SU-DHL-6 (cell line): ENCODE measurements at regions not wholly inside any gene's neighbourhood (a gene's known extent, or its start where the extent isn't known, plus 50 kb on each side); places are given as distances from the start of the nearest gene placed in this dataset.

Experiments
- H2AFZ ChIP-seq: fragments of 200-600 bp; sonication (generic); 2 replicates; pipeline ENCODE4 v1.6.1; 2014; ENCODE audit warnings: low read depth, mild to moderate bottlenecking, moderate library complexity, mixed read lengths, antibody characterized with exemption, low read length; ENCODE audit not compliant: severe bottlenecking
- H3F3A ChIP-seq: fragments of 200-600 bp; shearing (Covaris generic); 2 replicates; pipeline ENCODE4 v1.6.0; 2016; ENCODE audit warnings: antibody characterized with exemption, mild to moderate bottlenecking; ENCODE audit not compliant: insufficient read depth
- H3K27ac ChIP-seq: fragments of 200-600 bp; sonication (generic); 2 replicates; pipeline ENCODE4 v1.5.1; 2016; ENCODE audit warnings: low read depth, mild to moderate bottlenecking, low read length, moderate library complexity, mixed read lengths
- H3K27me3 ChIP-seq: fragments of 200-600 bp; sonication (generic), shearing (Covaris generic); 2 replicates; pipeline ENCODE4 v1.6.0; 2014; ENCODE audit warnings: mild to moderate bottlenecking, low read length
- H3K36me3 ChIP-seq: fragments of 200-600 bp; sonication (generic); 2 replicates; pipeline ENCODE4 v1.6.1; 2014; ENCODE audit warnings: mild to moderate bottlenecking, low read length, mixed read lengths
- H3K4me2 ChIP-seq: fragments of 300-600, 200-600 bp; shearing (Covaris generic), sonication (generic); 2 replicates; pipeline ENCODE4 v1.6.0; 2014; ENCODE audit warnings: low read length, low read depth, mild to moderate bottlenecking; ENCODE audit not compliant: poor library complexity, severe bottlenecking
- H3K4me3 ChIP-seq: fragments of 200-600 bp; sonication (generic); 2 replicates; pipeline ENCODE4 v1.5.1; 2014; ENCODE audit warnings: antibody characterized with exemption, low read length, mild to moderate bottlenecking, mixed read lengths; ENCODE audit not compliant: insufficient read depth, poor library complexity, severe bottlenecking
- H3K79me2 ChIP-seq: fragments of 200-600 bp; sonication (generic); 2 replicates; pipeline ENCODE4 v1.6.1; 2014; ENCODE audit warnings: mild to moderate bottlenecking, low read length, moderate library complexity; ENCODE audit not compliant: insufficient read depth
- H3K9ac ChIP-seq: fragments of 200-600 bp; sonication (generic); 2 replicates; pipeline ENCODE4 v1.7.0; 2014; ENCODE audit warnings: mild to moderate bottlenecking, low read length
- H3K9me2 ChIP-seq: fragments of 200-600 bp; sonication (generic); replicated peaks from 2 replicates; pipeline ENCODE4 v1.6.1; 2014; ENCODE audit warnings: low read length; ENCODE audit not compliant: insufficient read depth
- H3K9me3 ChIP-seq: fragments of 200-600 bp; sonication (generic); 2 replicates; pipeline ENCODE4 v1.6.1; 2014; ENCODE audit warnings: low read length, mixed read lengths; ENCODE audit not compliant: insufficient read depth
- H4K20me1 ChIP-seq: fragments of 200-600 bp; sonication (generic); 2 replicates; pipeline ENCODE4 v1.6.1; 2014; ENCODE audit warnings: low read depth, mild to moderate bottlenecking, antibody characterized with exemption, low read length, moderate library complexity, mixed read lengths
- CTCF ChIP-seq: fragments of 200-600 bp; sonication (generic); IDR thresholded peaks from one replicate; pipeline ENCODE4 v1.5.1; 2017; ENCODE audit warnings: antibody characterized with exemption, mild to moderate bottlenecking, low read length, moderate library complexity; ENCODE audit not compliant: insufficient read depth, poor library complexity, severe bottlenecking
- EZH2phosphoT487 ChIP-seq: fragments of 200-600 bp; sonication (generic), shearing (Covaris generic); conservative IDR thresholded peaks from 2 replicates; pipeline ENCODE4 v1.6.1; 2018; ENCODE audit warnings: mild to moderate bottlenecking, antibody characterized with exemption, low read length, moderate library complexity, mixed read lengths

GRCh38 chr16:54351171-54351570, 64.6 kb upstream of the IRX3 start:
- no peaks in the 10 kb centered on the region for H4K20me1 ChIP-seq
- H3K9ac ChIP-seq = no peak overlapping the region
- no peaks in the 10 kb centered on the region for H3K9me2 ChIP-seq
- no peak overlapping the region for H3K4me2 ChIP-seq
- no peak overlapping the region for H2AFZ ChIP-seq
- no peaks in the 10 kb centered on the region for H3F3A ChIP-seq
- no peaks in the 10 kb centered on the region for H3K9me3 ChIP-seq
- H3K27ac ChIP-seq = no peak overlapping the region
- no peak overlapping the region for H3K4me3 ChIP-seq
- no peaks in the 10 kb centered on the region for H3K36me3 ChIP-seq
- TF ChIP-seq CTCF (no peak), EZH2phosphoT487 (no peak)
- H3K79me2 ChIP-seq = no peaks in the 10 kb centered on the region
- no peaks in the 10 kb centered on the region for H3K27me3 ChIP-seq

- no peak for TF ChIP-seq CTCF
- no peak for TF ChIP-seq EZH2phosphoT487
- Histone ChIP-seq H3K4me2 (no peak overlapping the region), H3K27ac (no peak overlapping the region), H3K36me3 (no peaks in the 10 kb centered on the region), H3K9ac (no peak overlapping the region), H3F3A (no peaks in the 10 kb centered on the region), H3K27me3 (no peaks in the 10 kb centered on the region), H3K9me2 (no peaks in the 10 kb centered on the region), H3K9me3 (no peaks in the 10 kb centered on the region), H4K20me1 (no peaks in the 10 kb centered on the region), H3K79me2 (no peaks in the 10 kb centered on the region), H2AFZ (no peak overlapping the region), H3K4me3 (no peak overlapping the region)
Measured at GRCh38 chr16:54347961-54348360, 61.4 kb upstream of the IRX3 start.

- H3K79me2 ChIP-seq = no peaks in the 10 kb centered on the region
- H3F3A ChIP-seq = no peaks in the 10 kb centered on the region
- H3K9me2 ChIP-seq = no peaks in the 10 kb centered on the region
- no peak for TF ChIP-seq EZH2phosphoT487
- no peak for TF ChIP-seq CTCF
- no peak overlapping the region for H3K27ac ChIP-seq
- H3K4me2 ChIP-seq = no peak overlapping the region
- H3K36me3 ChIP-seq = no peaks in the 10 kb centered on the region
- no peak overlapping the region for H3K4me3 ChIP-seq
- H3K9me3 ChIP-seq = no peaks in the 10 kb centered on the region
- no peak overlapping the region for H2AFZ ChIP-seq
- no peaks in the 10 kb centered on the region for H3K27me3 ChIP-seq
- no peaks in the 10 kb centered on the region for H4K20me1 ChIP-seq
- H3K9ac ChIP-seq = no peak overlapping the region
Measured at GRCh38 chr16:54346041-54346440, 59.5 kb upstream of the IRX3 start.
